OCI-LY1 (cell line): ENCODE measurements at regions not wholly inside any gene's neighbourhood (a gene's known extent, or its start where the extent isn't known, plus 50 kb on each side); places are given as distances from the start of the nearest gene placed in this dataset.

Experiments
- H2AFZ ChIP-seq: fragments of 200-600 bp; sonication (generic), shearing (Covaris generic); 2 replicates; pipeline ENCODE4 v1.6.0; 2014; ENCODE audit warnings: antibody characterized with exemption, mild to moderate bottlenecking, low read length
- H3F3A ChIP-seq: fragments of 200-600 bp; sonication (generic), shearing (Covaris generic); 2 replicates; pipeline ENCODE4 v1.6.0; 2014; ENCODE audit warnings: mild to moderate bottlenecking, antibody characterized with exemption, low read length, moderate library complexity; ENCODE audit not compliant: insufficient read depth
- H3K27ac ChIP-seq: fragments of 200-600 bp; sonication (generic); 2 replicates; pipeline ENCODE4 v1.5.1; 2014; ENCODE audit warnings: low read length, mixed run types, mild to moderate bottlenecking, low read depth; ENCODE audit not compliant: poor library complexity, severe bottlenecking
- H3K27me3 ChIP-seq: fragments of 200-600 bp; sonication (generic); 2 replicates; pipeline ENCODE4 v1.6.0; 2014; ENCODE audit warnings: antibody characterized with exemption, mild to moderate bottlenecking, low read length, moderate library complexity; ENCODE audit not compliant: insufficient read depth
- H3K36me3 ChIP-seq: fragments of 200-600 bp; sonication (generic); 2 replicates; pipeline ENCODE4 v1.6.1; 2014; ENCODE audit warnings: mild to moderate bottlenecking, antibody characterized with exemption, low read length, moderate library complexity, mixed read lengths; ENCODE audit not compliant: insufficient read depth
- H3K4me1 ChIP-seq: fragments of 200-600 bp; sonication (generic); 2 replicates; pipeline ENCODE4 v1.5.1; 2014; ENCODE audit warnings: mild to moderate bottlenecking, low read length, moderate library complexity; ENCODE audit not compliant: insufficient read depth, severe bottlenecking
- H3K4me2 ChIP-seq: fragments of 200-600 bp; sonication (generic), shearing (Covaris generic); 2 replicates; pipeline ENCODE4 v1.6.1; 2014; ENCODE audit warnings: low read length
- H3K4me3 ChIP-seq: fragments of 200-600 bp; sonication (generic); 2 replicates; pipeline ENCODE4 v1.5.1; 2014; ENCODE audit warnings: low read length, low read depth, mild to moderate bottlenecking, mixed read lengths; ENCODE audit not compliant: poor library complexity, severe bottlenecking
- H3K79me2 ChIP-seq: fragments of 200-600 bp; shearing (Covaris generic); 2 replicates; pipeline ENCODE4 v1.6.1; 2016; ENCODE audit warnings: mixed run types, low read length, mixed read lengths; ENCODE audit not compliant: insufficient read depth
- H3K9ac ChIP-seq: fragments of 200-600 bp; sonication (generic), shearing (Covaris generic); 2 replicates; pipeline ENCODE4 v1.6.1; 2014; ENCODE audit warnings: mild to moderate bottlenecking, low read length, mixed read lengths
- H3K9me2 ChIP-seq: fragments of 200-600 bp; sonication (generic), shearing (Covaris generic); 2 replicates; pipeline ENCODE4 v1.6.1; 2014; ENCODE audit warnings: low read depth, mild to moderate bottlenecking, low read length, mixed read lengths
- H3K9me3 ChIP-seq: fragments of 200-600 bp; shearing (Covaris generic); 2 replicates; pipeline ENCODE4 v1.6.1; 2014; ENCODE audit warnings: low read length, mixed read lengths
- H4K20me1 ChIP-seq: fragments of 200-600 bp; sonication (generic), shearing (Covaris generic); 2 replicates; pipeline ENCODE4 v1.6.0; 2016; ENCODE audit warnings: mild to moderate bottlenecking, low read length; ENCODE audit not compliant: insufficient read depth
- CTCF ChIP-seq: fragments of 200-600 bp; sonication (generic), shearing (Covaris generic); IDR thresholded peaks from 2 replicates; pipeline ENCODE4 v1.5.1; 2017; ENCODE audit warnings: mild to moderate bottlenecking, antibody characterized with exemption, low read length, moderate library complexity, mixed read lengths
- EZH2 ChIP-seq: fragments of 200-600 bp; sonication (generic), shearing (Covaris generic); IDR thresholded peaks from 2 replicates; pipeline ENCODE4 v1.8.0; 2017; ENCODE audit warnings: borderline replicate concordance, mixed run types, mild to moderate bottlenecking, antibody characterized with exemption, low read length, moderate library complexity, mixed read lengths

GRCh38 chr21:35864039-35864438 lies 196.3 kb downstream of the SETD4 start:
- Histone ChIP-seq H2AFZ (no peak overlapping the region), H3K79me2 (no peaks in the 10 kb centered on the region), H3K9me3 (no peaks in the 10 kb centered on the region; the same call in 1 of the 2 replicates), H3K4me2 (no peak overlapping the region), H3K9ac (no peak overlapping the region), H3K27ac (no peak overlapping the region), H3K4me3 (no peak overlapping the region), H3K27me3 (0 out of 2 replicates have a peak, but pooled peaks cover 4% of the 10 kb centered on the region), H4K20me1 (no peaks in the 10 kb centered on the region), H3K4me1 (no peaks in the 10 kb centered on the region), H3K9me2 (no peaks in the 10 kb centered on the region), H3K36me3 (no peaks in the 10 kb centered on the region), H3F3A (no peaks in the 10 kb centered on the region)
- TF ChIP-seq EZH2 (no peak), CTCF (no peak)

- no peaks in the 10 kb centered on the region for H3F3A ChIP-seq
- no peaks in the 10 kb centered on the region for H3K79me2 ChIP-seq
- no peaks in the 10 kb centered on the region for H3K36me3 ChIP-seq
- H3K9ac ChIP-seq = no peak overlapping the region
- H3K9me2 ChIP-seq = no peaks in the 10 kb centered on the region
- no peak overlapping the region for H3K4me2 ChIP-seq
- no peaks in the 10 kb centered on the region for H3K9me3 ChIP-seq
- H3K4me1 ChIP-seq = no peaks in the 10 kb centered on the region
- H3K27me3 ChIP-seq = peaks cover 4% of the 10 kb centered on the region; the same call in 1 of the 2 replicates
- H3K4me3 ChIP-seq = no peak overlapping the region
- no peaks in the 10 kb centered on the region for H4K20me1 ChIP-seq
- no peak overlapping the region for H2AFZ ChIP-seq
- TF ChIP-seq EZH2 = no peak
- no peak for TF ChIP-seq CTCF
- H3K27ac ChIP-seq = no peak overlapping the region
These were observed 197.4 kb downstream of the SETD4 start for GRCh38 chr21:35862969-35863368.

- Histone ChIP-seq H3K9ac (no peak overlapping the region), H3K4me2 (no peak overlapping the region), H3K4me3 (no peak overlapping the region), H3K27ac (no peak overlapping the region), H3K4me1 (no peaks in the 10 kb centered on the region), H3K9me3 (no peaks in the 10 kb centered on the region), H3K79me2 (no peaks in the 10 kb centered on the region), H3K36me3 (no peaks in the 10 kb centered on the region), H4K20me1 (no peaks in the 10 kb centered on the region), H3K9me2 (no peaks in the 10 kb centered on the region), H3F3A (no peaks in the 10 kb centered on the region), H3K27me3 (peaks cover 4% of the 10 kb centered on the region; the same call in 1 of the 2 replicates), H2AFZ (no peak overlapping the region)
- TF ChIP-seq CTCF = no peak
- TF ChIP-seq EZH2 = no peak
These were observed 198.7 kb downstream of the SETD4 start for GRCh38 chr21:35861661-35862060.
